GM12873 (cell line): ENCODE measurements at regions not wholly inside any gene's neighbourhood (a gene's known extent, or its start where the extent isn't known, plus 50 kb on each side); places are given as distances from the start of the nearest gene placed in this dataset.

ENCODE experiments used
- TF ChIP-seq, protein P1 (sequence below): IDR thresholded peaks from 2 replicates; pipeline ENCODE4 v1.5.1; 2012; ENCODE audit warnings: low read depth, mild to moderate bottlenecking, moderate library complexity, low read length, control low read depth; ENCODE audit not compliant: insufficient read depth; ENCODE audit errors: missing control alignments

DNA sequence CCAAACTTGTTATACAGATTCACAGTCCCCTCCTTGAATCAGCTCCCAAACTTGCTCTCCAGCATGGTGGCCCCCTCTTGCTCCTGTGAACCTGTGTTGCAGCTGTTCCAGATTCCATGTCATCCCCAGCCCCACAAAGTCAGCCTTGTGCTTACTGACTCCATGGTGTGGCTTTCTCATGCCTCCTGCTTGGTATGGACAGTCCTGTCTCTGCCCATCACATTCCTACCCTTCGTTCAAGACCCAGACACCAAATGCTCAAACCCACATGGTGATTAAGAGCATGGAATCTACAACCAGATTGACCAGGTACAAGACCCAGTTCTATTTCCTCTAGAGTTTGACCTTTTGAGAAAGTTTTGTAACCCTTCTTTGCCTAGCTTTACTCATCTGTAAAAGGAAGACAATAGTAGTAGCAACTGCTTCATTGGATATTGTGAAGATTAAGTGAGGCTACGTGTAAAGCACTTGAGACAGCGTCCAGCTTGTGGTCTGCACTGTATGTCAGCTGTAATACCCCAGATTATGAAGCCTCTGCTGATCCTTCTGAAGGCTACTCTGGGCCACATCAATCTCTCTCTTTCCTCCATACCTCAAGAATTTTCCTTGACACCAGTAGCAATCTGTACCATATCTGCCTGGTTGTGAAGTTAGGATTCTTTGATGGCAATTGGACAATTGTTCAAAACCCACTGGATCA is 146.4 kb upstream of the HAAO start:
- TF ChIP-seq, protein P1, sequence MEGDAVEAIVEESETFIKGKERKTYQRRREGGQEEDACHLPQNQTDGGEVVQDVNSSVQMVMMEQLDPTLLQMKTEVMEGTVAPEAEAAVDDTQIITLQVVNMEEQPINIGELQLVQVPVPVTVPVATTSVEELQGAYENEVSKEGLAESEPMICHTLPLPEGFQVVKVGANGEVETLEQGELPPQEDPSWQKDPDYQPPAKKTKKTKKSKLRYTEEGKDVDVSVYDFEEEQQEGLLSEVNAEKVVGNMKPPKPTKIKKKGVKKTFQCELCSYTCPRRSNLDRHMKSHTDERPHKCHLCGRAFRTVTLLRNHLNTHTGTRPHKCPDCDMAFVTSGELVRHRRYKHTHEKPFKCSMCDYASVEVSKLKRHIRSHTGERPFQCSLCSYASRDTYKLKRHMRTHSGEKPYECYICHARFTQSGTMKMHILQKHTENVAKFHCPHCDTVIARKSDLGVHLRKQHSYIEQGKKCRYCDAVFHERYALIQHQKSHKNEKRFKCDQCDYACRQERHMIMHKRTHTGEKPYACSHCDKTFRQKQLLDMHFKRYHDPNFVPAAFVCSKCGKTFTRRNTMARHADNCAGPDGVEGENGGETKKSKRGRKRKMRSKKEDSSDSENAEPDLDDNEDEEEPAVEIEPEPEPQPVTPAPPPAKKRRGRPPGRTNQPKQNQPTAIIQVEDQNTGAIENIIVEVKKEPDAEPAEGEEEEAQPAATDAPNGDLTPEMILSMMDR: no peak

DNA sequence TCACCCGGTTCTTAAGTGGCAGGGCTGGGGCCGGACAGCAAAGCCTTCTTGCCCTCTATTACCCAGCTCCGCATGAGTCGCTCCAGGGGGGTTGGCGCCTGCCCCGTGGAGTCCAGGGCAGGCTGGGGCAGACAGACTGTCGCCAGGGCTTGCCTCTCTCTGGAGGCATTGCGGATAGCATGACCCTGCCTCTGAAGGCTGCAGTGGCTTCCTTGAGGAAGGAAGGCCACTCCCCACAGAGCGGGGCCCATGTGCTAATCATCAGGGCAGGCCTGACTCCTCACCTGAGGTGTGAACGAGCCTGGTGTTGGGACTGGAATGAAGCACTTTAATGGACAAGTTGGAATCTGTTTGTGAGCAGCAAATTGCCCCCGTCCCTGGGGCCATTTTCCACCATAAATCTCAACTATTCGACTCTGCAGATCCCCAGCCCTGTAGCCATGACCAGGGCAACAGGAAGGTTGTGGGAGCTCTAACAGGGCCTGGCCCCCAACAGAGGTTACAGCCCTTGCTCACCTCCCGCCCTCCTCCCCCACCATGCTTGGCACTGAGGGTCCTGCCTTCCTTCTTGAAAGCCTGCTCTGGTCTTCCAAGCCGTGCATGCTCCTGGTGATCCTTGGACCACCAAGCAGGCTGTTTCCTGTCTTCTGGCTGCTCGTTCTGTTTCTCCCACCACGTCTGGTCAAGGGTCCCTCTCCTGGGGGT is 144.9 kb upstream of the HAAO start:
- TF ChIP-seq, protein P1: no peak

DNA sequence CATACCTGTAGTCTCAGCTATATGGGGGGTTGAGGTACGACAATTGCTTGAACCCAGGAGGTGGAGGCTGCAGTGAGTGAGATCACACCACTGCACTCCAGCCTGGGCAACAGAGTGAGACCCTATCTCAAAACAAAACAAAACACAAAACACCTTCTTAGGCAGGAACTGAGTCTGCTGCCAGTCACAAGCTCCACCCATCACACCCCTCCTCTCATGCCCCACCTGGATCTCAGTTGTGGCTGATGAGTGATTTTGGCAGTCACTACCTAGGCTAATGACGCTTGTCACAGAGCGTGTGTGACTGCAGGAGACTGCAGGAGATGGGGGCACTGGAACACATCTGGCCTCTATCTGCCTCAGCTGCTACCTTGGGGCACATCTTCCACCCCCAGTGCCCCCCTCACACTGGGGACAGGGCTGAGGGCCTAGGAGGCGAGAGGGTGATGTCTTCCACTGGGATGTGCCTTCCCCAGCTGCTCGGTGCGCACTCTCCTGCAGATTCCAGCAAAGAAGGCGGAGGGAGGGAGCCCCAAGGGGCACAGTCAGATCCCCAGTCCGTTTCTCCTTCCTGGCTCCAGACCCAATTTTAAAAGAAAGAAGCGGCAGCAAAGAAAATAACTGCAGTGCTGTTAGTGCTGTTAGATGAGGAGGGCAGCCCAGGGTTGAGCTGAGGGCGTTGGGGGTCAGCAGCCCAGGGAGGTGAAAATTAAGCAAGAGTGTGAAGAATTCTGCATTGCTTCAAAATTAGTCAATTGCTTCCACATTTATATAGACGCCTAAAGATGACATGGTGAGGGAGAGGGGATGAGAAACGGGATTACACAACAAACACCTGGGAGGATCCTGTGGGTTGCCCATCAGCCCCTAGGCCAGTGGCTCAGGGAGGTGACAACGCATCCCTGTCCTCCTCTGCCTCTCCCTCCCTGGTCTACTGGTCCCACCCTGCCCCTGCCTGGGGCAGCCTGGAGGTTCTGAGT is 143.6 kb upstream of the HAAO start:
- TF ChIP-seq, protein P1: no peak

DNA sequence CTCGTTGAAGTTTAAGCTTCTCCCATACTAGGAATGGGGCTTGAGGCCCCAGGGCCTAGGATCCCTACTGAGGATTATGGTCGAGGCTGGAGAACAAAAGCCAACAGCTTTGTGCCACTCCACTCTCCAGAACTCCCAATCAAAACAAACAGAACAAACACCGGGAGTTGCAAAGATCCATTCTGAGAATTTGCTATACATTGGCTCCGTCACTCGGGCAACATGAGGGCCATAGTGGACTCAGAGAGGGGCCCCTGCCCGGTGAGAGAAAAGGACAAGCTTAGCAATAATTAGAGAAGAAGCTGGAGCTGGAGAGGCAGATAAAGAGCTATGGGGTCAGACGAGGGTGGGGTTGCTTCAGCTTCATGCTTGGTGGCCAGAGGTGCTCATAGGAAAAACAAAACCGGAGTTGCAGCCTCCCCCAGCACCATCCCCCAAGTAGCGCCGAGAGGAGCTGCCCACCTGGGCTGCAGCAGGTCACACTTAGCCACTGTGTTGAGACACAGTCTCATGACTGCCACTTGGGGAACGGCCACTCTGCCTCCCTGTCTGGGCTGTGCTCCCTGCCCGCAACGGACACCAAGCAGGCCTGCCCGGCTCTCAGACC is 142.3 kb upstream of the HAAO start:
- TF ChIP-seq, protein P1: no peak

DNA sequence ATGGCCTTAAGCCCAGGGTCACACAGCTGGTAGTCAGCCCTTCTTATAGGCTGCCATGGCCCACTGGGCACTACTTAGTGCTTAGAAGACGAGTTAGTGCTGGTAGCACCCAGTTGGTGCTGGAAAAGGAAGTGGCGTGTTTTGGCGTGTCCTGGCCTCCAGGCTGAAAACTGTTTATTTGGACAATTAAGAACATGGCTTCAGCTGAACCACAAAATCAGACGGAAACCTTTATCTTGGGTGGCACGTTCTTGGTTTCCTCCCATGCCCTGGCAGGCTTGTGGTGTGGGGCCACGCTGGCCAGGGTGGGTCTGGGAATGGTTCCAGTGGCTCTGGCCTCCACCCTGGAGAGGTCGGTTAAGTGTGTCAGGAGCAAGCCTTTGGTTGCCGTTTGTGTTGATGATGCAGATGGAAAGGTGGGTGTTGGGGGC is 141.5 kb upstream of the HAAO start:
- TF ChIP-seq, protein P1: no peak

DNA sequence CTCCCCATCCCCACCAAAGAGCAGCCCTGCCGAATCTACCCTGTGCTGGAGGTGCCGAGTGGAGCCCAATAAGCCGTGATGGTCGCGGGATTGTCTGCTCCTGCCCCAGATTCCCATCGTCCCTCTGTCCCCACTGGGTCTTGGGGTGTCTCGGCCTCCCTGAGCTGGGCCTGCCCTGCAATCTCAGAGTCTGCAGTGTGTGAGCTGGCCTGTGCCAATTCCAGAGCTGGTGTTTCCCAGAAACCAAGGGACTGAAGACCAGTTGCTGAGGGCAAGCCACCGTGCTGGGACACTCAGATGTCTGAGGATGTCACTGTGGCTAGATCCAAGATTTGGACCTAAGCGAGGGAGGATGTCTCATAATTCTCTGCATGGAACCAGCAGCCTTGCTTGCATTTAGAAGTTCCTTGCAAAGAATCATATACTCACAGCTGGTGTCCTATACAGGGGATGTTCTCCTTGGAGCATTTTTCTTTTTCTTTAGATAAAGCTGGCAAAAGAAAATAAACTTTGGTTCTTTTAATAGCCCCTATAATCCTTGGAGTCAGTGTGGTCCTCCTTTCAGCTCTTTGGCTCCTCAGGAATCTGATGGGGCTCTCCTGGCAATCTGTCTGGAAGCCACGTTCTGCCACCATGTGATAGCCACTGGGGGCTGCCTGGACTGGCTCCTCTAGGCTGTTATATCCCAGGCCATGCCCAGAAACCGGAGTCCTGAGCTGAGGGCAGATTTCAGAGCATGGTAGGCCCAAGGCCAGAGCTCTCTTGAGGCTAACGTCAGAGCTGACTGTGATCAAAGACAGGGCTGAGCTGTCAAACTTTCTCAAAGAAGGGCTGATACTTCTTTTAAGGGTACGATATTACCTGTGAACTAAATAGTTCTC is 140.1 kb upstream of the HAAO start:
- TF ChIP-seq, protein P1: no peak
